ENCODE measurements at regions not wholly inside any gene's neighbourhood (a gene's known extent, or its start where the extent isn't known, plus 50 kb on each side); places are given as distances from the start of the nearest gene placed in this dataset.

DNA sequence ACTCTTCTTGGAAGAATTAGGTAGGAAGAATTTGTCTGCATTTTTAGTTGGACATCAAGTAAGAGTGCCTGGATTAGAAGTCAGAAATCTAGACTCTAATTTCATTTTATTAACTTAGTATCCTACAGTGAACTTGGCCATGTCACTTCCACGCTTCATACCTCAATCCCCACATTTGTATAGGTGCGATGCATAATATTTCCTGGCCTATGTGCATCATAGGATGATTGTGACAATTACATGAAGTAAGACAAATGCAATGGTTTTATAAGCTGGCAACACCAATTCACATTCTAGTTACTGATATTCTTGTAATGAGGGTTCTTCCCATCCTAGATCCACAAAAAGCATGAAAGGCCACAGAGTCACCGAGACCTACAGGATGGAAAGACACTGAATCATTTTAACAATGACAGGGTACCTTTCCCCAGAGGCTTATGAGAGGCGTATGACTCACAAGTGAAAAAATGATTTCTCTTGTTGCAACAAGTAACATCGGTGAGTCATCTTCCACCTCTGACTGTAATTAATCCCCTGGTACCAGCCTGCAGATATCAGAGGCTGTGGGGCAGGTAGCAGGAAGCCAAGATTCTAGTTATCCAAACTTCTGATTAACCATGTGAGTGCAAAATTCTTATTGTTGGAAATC lies 56.0 kb upstream of the OR5AK2 start:
- DNase-seq (ENCODE audit: low read depth): peak; percentile 6

DNA sequence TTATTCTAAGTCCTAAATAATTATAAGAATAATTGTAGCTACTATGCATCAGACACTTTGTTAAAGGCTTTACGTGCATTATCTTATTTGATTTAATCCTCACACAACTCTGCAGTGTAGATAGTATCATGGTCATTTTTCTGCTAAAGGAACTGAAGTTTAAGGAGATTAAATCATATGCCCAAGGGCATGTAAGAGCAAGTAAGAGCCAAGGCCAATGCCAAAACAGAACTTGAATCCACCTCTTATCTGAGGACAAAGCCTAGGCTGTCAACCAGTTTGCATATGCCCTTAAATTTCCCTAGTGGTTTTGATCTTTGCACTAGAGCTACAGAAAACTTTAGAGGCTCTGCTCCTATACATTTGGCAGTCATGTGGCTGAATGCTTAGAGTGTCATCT lies 65.6 kb upstream of the OR5AK2 start:
- no peak for DNase-seq (ENCODE audit: low read depth)

DNA sequence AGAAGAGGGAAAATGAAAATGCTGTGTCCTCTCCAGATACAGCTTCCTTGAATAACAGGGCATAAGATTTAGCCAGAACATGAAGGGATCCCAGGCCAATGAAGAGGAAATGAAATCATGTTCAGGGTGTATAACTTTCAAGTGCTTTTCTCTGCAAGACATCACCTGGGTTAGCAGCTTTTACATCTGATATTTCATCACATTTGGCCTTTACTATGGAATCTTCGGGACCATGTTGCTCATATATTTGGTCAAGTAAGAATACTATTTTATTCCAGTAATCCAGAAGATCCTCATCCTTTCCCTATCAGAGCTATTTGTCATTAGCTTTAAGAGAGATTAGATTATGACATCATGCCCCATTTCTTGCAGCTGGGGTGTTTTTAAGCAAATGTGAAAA lies 66.3 kb upstream of the OR5AK2 start:
- DNase-seq (ENCODE audit: low read depth): no peak

DNA sequence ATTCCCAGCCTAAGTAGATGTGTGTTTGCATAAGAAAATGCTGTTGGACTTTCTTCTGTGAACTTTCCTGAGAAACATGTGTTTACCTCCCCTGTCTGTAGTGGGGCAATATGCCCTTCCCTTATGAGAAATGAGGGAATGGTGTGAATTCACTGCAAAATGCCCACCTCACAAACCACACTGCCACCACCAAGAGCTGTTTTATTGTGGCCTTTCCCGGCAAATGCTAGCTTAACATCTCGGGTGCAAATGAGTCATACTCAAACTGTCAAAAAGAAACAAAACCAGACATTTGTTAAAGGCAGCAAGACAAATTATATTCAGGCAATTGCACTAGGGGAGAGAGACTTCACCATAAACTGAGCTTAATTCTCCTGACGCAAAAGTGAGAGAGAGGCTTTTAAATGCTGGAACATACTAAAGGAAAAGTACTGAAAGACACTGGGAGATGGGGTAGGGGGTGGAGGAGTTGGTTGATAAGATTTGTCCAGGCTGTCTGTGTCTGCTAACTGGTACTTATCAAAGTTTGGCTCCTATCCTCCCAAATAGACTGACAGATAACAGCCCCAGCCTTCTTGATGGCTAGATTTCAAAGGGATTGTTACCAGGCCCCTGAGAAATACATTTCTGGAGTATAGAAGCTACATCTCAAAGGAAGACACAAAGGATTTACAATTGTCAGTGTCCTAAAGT lies 70.9 kb upstream of the OR5AK2 start:
- DNase-seq (ENCODE audit: low read depth): no peak

DNA sequence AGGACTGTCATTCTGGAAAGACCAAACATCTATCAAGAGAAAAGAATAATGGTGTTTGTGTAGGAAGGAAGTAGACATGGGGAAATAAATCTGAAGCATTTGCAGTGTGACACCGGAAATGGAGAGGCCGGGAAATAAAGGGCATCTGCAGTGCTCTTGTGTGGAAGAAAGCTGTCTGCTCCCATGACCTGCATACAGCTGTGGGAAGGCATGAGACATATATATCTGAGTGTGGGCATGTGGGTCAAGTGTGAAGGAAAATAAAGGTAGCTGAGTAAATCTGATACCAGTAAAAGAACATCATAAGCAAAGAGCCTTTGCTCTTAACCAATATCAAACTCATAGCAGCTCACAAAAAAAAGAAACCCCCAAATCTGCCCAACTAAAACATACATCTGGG lies 72.1 kb upstream of the OR5AK2 start:
- no peak for DNase-seq (ENCODE audit: low read depth)

DNA sequence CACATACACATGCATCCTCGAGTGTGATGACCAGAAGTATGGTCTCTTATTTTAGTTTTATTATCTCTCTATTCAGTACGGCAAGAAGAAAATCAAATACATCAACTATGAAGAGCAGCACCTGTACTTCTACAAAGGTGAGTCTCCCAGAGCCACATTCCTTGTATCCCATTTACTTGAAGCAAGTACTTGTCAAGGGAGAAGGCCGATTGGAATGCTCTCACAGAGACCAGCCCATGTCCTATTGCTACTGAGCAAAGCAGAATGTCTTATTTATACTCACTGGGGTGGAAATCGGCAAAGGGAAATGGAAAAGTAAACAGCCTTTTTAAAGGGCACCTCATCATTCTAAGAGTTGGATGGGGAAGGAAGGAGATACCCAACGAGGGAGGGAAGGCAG lies 72.6 kb upstream of the OR5AK2 start:
- DNase-seq (ENCODE audit: low read depth): no peak

DNA sequence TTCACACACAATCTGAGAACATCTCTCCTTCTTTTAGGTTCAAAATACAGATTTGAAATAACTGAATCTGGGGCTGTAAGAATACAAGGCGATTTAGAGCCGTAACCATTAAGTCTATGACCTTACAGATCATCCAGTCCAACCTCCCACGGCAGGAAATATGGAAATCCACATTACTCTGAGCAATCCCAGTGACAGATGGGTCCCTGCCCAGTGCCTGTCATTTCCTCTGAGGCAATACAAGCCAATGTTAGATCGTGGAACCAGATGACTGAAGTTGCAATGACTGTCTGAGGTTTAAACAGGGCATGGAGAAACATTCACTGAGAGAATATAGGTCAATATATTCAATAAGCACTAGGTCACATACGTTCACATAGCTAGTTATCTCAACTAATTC lies 77.4 kb upstream of the OR5AK2 start:
- no peak for DNase-seq (ENCODE audit: low read depth)

DNA sequence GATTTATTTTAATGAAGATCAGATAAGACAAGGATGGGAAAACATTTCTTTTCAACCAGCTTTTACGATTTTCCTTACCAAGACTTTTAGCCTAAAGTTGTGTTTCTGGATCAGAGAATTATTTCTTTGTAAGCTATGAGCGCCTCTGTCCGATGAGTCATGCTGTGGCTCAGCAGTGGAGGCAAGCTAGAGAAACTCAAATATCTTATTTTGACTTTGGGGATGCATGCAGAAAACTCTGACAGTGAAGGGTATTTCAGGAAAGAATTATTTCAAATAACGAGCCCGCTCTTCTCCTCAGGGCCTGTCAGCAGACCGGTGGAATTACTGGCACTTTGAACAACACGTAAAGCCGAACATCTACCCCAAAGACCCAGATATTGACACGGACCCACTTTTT lies 77.9 kb upstream of the OR5AK2 start:
- no peak for DNase-seq (ENCODE audit: low read depth)

DNA sequence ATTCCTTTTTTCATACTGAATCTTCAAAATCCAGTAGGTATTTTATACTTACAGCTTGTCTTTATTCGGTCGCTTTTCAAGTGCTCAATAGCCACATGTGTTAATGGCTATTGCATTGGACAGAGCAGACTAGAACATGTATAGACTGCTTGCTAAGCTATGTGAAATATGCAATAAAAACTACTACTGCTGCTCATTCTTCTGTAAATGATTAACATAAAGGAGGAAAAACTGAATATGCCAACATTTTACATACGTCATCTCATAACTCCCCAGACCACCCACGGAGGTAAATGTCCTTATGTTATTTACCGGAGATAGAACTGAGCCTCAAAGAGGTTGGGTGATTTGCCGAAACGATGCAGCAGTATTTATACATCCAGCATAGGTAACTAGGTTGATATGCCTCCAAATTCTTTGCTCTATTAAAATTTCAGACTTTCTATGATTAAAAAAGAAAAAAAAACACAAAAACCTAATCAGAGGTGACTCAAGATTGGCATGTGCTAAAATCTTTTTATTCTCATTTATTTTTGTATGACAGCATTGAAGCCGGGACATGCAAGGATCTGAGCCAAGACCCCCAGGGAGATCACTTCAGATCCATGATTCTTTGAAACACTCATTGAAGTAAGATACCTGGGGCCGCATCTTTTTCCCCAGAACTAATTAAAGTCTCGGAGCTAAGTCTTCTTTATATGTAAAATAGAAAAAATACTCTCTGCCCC lies 78.5 kb upstream of the OR5AK2 start:
- no peak for DNase-seq (ENCODE audit: low read depth)

DNA sequence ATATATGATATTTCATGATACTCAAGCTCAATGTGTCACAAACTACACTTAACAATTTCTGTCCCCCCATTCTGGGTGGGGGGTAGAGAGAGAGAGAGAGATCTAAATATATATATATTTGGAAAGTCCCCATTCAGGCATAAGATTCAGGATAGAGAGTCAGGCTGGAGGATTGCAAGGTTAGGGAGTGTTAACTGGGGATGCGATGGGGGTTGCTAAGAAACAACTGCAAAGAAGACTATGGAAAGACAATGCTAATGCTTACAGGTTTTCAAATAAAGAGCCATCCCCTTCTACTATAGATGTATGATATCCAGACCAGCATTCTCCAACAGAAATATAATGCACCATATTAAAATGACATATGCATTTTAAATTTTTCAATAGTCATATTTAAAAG lies 79.2 kb upstream of the OR5AK2 start:
- DNase-seq (ENCODE audit: low read depth): no peak

DNA sequence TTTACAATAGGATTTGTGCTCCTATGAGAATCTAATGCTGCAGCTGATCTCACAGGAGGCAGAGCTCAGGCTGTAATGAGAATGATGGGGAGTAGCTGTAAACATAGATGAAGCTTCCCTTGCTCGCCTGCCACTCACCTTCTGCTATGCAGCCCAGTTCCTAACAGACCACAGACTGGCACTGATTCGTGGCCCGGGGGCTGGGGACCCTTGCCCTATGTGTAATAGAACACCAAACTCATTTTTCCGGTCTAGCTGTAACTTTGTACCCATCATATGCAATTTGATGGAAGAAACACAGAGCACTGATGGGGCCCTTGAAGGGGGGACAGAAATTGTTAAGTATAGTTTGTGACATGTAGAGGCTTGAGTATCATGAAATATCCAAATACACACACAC lies 79.6 kb upstream of the OR5AK2 start:
- no peak for DNase-seq (ENCODE audit: low read depth)

DNA sequence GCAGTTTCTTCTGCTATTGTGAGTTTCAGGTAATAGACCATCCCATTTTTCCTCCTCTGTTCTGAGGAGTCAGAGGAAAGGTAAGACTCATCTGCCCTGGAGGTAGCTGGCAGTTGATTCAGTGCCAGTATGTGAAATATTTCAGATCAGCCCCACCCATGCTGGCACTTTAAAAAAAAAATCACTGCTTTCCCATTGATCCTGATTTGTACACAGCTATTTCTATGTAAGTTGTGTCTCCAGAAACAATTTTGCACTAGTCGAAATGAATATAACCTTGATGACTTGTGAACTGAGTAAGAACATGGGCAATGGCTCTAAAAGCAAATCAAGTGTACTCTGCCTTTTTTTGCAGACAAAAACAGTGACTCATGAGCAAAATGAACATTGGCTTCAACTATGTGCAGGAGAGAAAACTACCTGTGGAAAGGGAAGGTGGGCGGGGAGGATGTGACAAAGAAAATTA lies 82.0 kb upstream of the OR5AK2 start:
- no peak for DNase-seq (ENCODE audit: low read depth)

DNA sequence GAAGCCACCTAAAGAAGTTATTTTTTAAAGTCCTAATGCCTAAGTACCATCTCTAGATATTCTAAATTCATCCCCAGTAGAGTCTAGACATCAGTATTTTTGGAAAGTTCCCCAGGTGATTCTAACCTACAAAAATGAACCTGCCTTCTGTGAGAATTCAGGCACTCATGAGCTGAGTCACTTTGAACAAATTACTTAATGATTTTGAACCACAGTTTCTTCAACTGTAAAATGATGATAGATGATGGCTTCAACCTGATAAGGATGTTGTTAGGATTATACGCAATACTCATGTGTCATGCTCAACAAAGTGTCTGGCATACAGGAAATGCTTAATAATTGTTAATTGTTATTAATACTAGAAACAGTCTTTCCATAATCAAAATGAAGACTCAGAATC lies 82.8 kb upstream of the OR5AK2 start:
- DNase-seq (ENCODE audit: low read depth): no peak

DNA sequence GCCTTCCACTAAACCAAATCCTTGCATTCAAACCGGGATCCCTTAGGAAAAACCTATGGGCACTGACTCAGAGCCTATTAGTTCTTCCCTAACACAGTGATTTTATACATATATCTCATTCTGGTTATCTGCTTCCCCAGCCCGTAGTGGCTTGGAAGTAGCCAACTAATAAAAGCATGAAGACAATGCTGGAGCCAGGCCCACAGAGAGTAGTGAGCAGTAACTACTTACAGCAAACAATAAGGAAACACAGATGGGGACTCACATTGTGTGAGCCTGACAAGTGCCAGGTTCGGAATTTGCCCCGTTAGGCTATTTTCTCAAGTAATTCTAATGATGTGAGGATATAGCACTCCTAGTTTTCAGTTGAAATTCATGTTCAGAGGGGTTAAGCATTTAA lies 83.3 kb upstream of the OR5AK2 start:
- DNase-seq (ENCODE audit: low read depth): no peak

DNA sequence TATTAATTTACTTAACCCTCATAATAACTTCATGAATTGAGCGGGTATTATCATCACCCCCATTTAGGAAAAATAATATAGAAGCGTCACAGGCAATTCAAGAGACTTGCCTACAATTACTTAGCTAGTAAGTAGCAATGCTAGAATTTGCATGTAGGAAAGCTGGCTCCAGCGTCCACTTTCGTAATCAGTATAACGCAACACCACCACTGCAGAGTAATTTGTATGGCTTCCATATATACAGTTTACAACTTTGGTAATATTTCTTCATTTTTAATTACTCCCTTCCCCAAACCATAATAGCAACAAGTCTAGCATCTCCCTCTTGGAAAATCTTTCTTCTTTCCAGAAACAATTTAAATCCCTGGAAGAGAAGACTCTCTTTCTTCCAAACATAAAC lies 89.9 kb upstream of the OR5AK2 start:
- no peak for DNase-seq (ENCODE audit: low read depth)

DNA sequence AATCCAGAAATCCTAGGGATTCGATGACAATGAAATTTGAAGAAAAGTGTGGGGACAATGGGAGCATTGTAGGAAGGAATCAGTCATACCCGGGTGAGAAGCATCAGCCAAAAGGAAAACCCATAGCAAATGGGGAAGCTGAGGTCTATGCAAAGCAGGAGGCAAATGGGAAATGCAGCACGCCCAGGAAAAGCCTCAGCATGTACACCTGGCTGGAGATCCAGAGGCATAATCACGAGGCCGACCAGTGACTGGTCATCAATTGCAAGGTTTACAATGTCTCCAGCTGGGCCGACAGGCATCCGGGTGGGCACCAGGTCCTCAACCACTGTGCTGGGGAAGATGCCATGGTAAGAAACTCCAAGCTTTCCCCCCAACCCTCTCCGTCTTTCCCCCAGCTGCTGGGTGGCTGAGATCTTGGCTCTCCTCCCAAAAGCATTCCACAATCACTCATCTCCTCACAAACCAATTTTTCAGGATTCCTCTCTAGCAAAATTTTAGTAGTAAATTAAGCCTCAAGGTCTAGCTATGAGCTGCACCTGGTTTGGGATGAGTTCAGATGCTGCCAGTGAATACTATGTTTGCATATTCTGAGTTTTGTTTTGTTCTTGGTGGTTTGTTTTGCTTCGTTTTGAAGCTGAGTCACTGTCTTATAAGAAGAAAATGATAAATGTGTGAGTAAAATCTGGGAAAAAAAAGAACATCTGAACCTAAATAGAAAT lies 98.0 kb upstream of the OR5AK2 start:
- no peak for DNase-seq (ENCODE audit: low read depth)

DNA sequence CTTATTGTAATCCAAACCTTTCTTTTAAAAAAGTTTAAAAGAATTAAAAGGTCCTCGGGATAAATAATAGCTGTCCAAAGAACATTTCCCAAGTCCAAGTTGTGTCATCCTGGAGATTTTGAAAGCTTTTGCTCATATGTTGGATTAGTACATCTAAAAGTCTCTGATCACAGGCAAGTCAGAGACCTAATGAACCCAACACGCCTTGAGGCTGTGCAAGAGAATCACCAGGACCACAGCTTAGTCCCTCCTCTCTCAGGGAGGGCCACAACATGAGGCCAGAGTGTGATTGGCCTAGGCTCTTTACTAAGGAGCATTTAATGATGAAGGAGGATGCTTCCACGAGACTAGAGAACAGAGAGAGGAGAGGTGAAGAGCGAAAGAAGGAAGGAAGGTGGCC lies 98.7 kb upstream of the OR5AK2 start:
- no peak for DNase-seq (ENCODE audit: low read depth)

DNA sequence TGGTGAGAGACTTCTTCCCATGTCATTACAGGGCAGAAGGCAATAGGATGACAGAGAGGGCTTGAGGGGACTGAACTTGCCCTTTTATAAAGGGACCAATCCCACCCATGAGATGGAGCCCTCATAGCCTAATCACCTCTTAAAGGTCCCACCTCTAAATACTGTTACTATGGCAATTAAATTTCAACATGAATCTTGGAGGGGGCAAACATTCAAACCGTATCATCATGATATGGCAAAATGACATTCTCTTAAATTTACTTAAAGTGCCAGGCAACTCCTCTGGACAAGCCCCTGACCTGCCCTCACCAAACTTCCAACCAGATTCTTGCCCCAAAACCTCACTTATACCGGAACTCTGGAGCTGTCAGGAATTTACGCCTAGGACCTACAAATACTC lies 100.8 kb upstream of the OR5AK2 start:
- no peak for DNase-seq (ENCODE audit: low read depth)

DNA sequence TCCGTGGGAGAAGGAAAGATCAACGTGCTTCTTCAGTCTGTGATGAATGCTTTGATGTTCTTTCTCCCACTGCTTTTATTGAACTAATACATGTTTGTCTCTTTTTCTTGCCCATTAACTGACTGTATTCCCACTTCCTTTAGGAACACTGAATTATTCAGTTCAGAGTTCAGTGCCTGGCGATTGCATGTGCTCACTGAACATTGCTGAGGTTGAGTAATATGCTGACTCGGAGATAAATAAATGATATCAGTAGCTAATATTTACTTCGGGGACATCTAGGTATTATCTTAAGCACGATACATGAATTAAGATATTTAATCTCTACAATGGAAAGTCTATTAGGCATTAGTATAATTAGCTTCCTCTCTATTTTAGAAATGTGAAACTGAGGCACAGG lies 102.3 kb upstream of the OR5AK2 start:
- no peak for DNase-seq (ENCODE audit: low read depth)

DNA sequence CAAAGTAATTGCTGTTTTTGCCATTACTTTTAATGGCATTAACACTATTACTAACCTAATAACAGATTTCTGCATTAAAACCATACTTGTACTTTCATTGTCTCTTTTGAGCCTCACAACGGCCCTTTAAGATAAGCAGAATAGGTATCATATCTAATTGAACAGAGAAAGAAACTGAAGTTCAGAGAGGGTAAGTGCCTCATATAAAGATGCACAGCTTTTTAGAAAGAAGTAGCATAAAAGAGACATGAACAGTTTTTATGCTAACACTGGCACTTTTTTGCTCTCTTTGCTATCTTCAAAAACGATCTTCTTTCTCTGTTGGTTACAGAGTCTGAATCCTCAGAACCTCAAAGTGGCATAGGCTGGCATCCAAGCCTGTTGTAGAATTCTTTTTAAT lies 102.9 kb upstream of the OR5AK2 start:
- no peak for DNase-seq (ENCODE audit: low read depth)

DNA sequence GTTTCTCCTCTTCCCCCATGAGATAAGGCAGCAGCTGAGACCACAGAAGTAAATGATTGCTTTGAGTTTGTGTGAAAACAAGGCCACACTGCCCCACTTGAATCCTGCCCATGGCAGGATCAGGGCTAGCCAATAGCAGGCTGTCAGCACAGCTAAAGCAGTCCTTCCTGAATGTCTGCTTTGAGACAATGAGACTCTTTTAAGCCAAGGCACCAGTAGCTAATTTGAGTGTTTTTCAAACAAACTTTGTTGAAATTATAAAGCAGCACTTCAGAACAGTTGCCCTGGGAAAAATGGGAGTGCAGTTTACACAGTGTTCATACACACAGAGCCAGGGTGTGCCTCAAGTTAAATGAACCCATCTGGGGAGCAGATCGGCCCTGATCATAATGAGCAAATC lies 103.5 kb upstream of the OR5AK2 start:
- no peak for DNase-seq (ENCODE audit: low read depth)

DNA sequence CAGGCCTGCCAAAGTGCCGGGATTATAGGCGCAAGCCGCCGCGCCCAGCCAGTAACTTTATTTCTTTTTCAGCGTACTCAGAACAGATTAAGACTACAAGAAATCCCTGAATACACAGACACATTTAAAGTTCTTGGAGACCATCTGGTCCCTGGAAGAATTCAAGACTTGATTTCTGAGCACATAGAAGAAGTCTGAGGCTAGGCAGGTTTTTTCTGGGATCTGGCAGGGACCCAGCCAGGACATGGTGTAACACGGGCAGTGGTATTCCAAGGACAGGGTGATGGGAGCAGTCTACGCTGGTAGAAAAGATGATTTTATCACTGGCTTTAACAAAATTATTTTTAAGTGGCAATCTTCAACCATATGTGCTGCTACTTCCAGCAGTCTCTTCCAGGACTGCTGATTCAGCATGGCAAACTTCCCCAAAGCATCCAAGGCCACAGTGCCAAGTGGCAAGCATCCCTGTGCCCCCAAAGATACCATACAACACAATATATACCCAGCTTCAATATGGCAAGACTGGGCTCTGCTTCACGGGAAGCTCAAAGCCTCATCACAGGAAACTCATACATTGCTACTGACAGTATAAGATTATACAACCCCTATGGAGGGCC lies 105.2 kb upstream of the OR5AK2 start:
- no peak for DNase-seq (ENCODE audit: low read depth)
